Left ventricle myocardium inferior (tissue), 1 donor: ENCODE measurements at regions not wholly inside any gene's neighbourhood (a gene's known extent, or its start where the extent isn't known, plus 50 kb on each side); places are given as distances from the start of the nearest gene placed in this dataset.

Source experiments
- DNase-seq: peaks from one replicate; pipeline ENCODE4 v3.0.0-alpha.2; 2020
- H3K27ac ChIP-seq: fragments of 200-600 bp; replicated peaks from 2 replicates; pipeline ENCODE4 v1.8.0; 2021
- H3K27me3 ChIP-seq: fragments of 200-600 bp; 2 replicates; pipeline ENCODE4 v1.8.0; 2021; ENCODE audit warnings: low read depth
- H3K36me3 ChIP-seq: fragments of 200-600 bp; 2 replicates; pipeline ENCODE4 v1.8.0; 2021
- H3K4me1 ChIP-seq: fragments of 200-600 bp; 2 replicates; pipeline ENCODE4 v1.8.0; 2021
- H3K4me3 ChIP-seq: fragments of 200-600 bp; 2 replicates; pipeline ENCODE4 v1.8.0; 2021; ENCODE audit warnings: mild to moderate bottlenecking, moderate library complexity
- H3K9me3 ChIP-seq: fragments of 200-600 bp; replicated peaks from 2 replicates; pipeline ENCODE4 v1.8.0; 2021
- CTCF ChIP-seq: fragments of 200-600 bp; IDR thresholded peaks from 2 replicates; pipeline ENCODE4 v1.8.0; 2021; ENCODE audit warnings: antibody characterized with exemption, mild to moderate bottlenecking, borderline replicate concordance
- intact Hi-C: fragments of 100-400 bp; cut with micrococcal nuclease; formaldehyde crosslinking; loops from one replicate; pipeline ENCODE4 v1.11.0; 2022
- donor health status: DM: no; HTN: yes; CAD: no; lungs with severe emphysema.

- no peaks in the 10 kb centered on the region for H3K9me3 ChIP-seq
- no peak overlapping the region for H3K27ac ChIP-seq
- intact Hi-C loops, result no loop called here
- no peak for TF ChIP-seq CTCF
- peaks cover 13% of the 10 kb centered on the region for H3K4me1 ChIP-seq
- H3K4me3 ChIP-seq, result no peak overlapping the region
- no peaks in the 10 kb centered on the region for H3K36me3 ChIP-seq
- DNase-seq, result no peak
- H3K27me3 ChIP-seq, result no peaks in the 10 kb centered on the region
Measured at GRCh38 chr5:143582176-143582575, 178.7 kb upstream of the NR3C1 start.

GRCh38 chr5:143581649-143582048 lies 178.2 kb upstream of the NR3C1 start:
- TF ChIP-seq CTCF, result no peak
- H3K9me3 ChIP-seq, result no peaks in the 10 kb centered on the region
- H3K27me3 ChIP-seq, result no peaks in the 10 kb centered on the region
- H3K27ac ChIP-seq, result no peak overlapping the region
- H3K36me3 ChIP-seq, result no peaks in the 10 kb centered on the region
- H3K4me1 ChIP-seq, result peaks cover 13% of the 10 kb centered on the region
- H3K4me3 ChIP-seq, result no peak overlapping the region
- DNase-seq, result no peak
- intact Hi-C loops, result no loop called here

- Histone ChIP-seq H3K4me3 (no peak overlapping the region), H3K27me3 (no peaks in the 10 kb centered on the region), H3K27ac (no peak overlapping the region), H3K4me1 (peaks cover 10% of the 10 kb centered on the region), H3K36me3 (no peaks in the 10 kb centered on the region), H3K9me3 (no peaks in the 10 kb centered on the region)
- TF ChIP-seq CTCF, result no peak
- DNase-seq, result no peak
- intact Hi-C loops, result no loop called here
Measured at GRCh38 chr5:143581147-143581546, 177.7 kb upstream of the NR3C1 start.

- no peaks in the 10 kb centered on the region for H3K27me3 ChIP-seq
- no peaks in the 10 kb centered on the region for H3K9me3 ChIP-seq
- DNase-seq, result no peak
- no peak for TF ChIP-seq CTCF
- no peak overlapping the region for H3K4me3 ChIP-seq
- H3K4me1 ChIP-seq, result peaks cover 29% of the 10 kb centered on the region
- no peak overlapping the region for H3K27ac ChIP-seq
- H3K36me3 ChIP-seq, result no peaks in the 10 kb centered on the region
- intact Hi-C loops, result no loop called here
Measured at GRCh38 chr5:143576711-143577484, 173.4 kb upstream of the NR3C1 start.

GRCh38 chr5:143575286-143575685 lies 171.8 kb upstream of the NR3C1 start:
- Histone ChIP-seq H3K36me3 (no peaks in the 10 kb centered on the region), H3K4me3 (no peak overlapping the region), H3K27ac (no peak overlapping the region), H3K27me3 (no peaks in the 10 kb centered on the region), H3K4me1 (peaks cover 29% of the 10 kb centered on the region), H3K9me3 (no peaks in the 10 kb centered on the region)
- TF ChIP-seq CTCF, result no peak
- intact Hi-C loops, result no loop called here
- DNase-seq, result no peak
